ENCODE measurements at regions not wholly inside any gene's neighbourhood (a gene's known extent, or its start where the extent isn't known, plus 50 kb on each side); places are given as distances from the start of the nearest gene placed in this dataset.

DNA sequence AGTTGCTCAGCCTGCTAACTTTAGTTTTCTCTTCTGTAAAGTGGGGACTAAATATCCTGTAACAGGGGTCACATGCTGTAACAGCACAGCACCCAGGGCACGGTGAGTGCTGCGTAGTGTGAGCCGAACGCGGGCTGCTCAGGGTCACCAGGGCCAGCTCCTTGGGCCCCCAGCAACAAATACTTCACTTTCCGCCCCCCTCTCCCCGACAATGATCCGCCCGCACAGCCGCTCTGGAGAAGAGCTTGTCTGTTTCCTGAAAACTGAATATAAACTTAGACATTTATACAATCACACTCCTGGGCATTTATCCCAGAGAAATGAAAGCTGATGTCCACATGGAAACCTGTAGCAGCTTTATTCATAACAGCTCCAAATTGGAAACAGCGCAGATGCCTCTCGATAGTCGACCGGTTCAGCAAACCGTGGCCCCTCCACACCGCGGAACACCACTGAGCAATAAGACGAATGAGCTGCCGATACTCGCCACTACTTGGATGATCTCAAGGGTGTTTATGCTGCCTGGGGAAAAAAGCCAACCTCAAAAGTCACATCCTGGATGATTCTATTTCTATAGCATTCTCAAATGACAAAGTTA, 267.2 kb downstream of the PARN start:
- H3K4me3 ChIP-seq (replicated peaks; ENCODE audit: insufficient read depth, low read length) = no peak overlapping the region
- H3K27ac ChIP-seq (replicated peaks) = no peak overlapping the region
- TF ChIP-seq, protein P1, sequence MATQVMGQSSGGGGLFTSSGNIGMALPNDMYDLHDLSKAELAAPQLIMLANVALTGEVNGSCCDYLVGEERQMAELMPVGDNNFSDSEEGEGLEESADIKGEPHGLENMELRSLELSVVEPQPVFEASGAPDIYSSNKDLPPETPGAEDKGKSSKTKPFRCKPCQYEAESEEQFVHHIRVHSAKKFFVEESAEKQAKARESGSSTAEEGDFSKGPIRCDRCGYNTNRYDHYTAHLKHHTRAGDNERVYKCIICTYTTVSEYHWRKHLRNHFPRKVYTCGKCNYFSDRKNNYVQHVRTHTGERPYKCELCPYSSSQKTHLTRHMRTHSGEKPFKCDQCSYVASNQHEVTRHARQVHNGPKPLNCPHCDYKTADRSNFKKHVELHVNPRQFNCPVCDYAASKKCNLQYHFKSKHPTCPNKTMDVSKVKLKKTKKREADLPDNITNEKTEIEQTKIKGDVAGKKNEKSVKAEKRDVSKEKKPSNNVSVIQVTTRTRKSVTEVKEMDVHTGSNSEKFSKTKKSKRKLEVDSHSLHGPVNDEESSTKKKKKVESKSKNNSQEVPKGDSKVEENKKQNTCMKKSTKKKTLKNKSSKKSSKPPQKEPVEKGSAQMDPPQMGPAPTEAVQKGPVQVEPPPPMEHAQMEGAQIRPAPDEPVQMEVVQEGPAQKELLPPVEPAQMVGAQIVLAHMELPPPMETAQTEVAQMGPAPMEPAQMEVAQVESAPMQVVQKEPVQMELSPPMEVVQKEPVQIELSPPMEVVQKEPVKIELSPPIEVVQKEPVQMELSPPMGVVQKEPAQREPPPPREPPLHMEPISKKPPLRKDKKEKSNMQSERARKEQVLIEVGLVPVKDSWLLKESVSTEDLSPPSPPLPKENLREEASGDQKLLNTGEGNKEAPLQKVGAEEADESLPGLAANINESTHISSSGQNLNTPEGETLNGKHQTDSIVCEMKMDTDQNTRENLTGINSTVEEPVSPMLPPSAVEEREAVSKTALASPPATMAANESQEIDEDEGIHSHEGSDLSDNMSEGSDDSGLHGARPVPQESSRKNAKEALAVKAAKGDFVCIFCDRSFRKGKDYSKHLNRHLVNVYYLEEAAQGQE (IDR thresholded peaks at IDR 0.05; ENCODE audit: insufficient replicate concordance, low read depth) = no peak
- TF ChIP-seq, protein P2, sequence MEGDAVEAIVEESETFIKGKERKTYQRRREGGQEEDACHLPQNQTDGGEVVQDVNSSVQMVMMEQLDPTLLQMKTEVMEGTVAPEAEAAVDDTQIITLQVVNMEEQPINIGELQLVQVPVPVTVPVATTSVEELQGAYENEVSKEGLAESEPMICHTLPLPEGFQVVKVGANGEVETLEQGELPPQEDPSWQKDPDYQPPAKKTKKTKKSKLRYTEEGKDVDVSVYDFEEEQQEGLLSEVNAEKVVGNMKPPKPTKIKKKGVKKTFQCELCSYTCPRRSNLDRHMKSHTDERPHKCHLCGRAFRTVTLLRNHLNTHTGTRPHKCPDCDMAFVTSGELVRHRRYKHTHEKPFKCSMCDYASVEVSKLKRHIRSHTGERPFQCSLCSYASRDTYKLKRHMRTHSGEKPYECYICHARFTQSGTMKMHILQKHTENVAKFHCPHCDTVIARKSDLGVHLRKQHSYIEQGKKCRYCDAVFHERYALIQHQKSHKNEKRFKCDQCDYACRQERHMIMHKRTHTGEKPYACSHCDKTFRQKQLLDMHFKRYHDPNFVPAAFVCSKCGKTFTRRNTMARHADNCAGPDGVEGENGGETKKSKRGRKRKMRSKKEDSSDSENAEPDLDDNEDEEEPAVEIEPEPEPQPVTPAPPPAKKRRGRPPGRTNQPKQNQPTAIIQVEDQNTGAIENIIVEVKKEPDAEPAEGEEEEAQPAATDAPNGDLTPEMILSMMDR (IDR thresholded peaks at IDR 0.05; ENCODE audit: insufficient read depth, low read length) = no peak
- TF ChIP-seq GABPA (IDR thresholded peaks at IDR 0.05; ENCODE audit: low read depth) (no peak), POLR2AphosphoS5 (IDR thresholded peaks at IDR 0.05; ENCODE audit: low read depth) (no peak), SPI1 (IDR thresholded peaks at IDR 0.05; ENCODE audit: borderline replicate concordance, low read depth) (no peak)
- no peak for DNase-seq (ENCODE audit: low read depth in 1 of 2, low spot score in 1 of 2)
- no peaks in the 10 kb centered on the region for H3K27me3 ChIP-seq (ENCODE audit: insufficient read depth, poor library complexity, severe bottlenecking)

DNA sequence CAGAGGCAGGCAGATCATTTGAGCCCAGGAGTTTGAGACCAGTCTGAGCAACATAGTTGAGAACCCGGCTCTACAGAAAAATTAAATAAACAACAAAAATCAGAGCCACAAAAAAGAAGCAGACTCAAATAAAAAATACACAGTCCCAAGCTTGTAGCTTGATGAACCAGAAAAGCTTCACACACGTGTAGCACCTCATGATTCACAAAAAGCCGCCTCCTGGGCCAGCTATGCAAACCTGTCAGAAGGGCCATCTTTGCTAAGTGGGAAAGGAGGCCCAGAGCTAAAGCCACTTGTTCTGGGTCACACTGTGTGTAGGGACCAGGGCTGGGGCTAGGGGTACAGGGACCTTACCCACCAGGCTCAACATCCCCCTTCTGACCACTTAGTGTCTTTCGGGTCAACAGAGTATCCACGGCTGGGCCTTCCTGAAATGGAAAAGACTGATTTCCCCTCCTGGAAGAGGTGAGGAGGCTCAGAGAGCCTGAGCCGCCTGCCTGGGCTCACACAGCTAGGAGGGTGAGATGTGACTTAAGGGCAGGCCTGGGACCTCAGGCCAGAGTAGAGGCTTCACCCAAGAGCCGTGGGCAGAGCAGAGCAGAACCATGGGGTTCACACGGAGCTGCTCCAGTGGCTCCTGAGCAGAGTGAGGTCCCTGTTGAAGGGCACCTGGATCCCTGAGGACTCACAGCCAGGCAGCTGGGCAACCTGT, 269.6 kb downstream of the PARN start:
- DNase-seq (ENCODE audit: low read depth in 1 of 2, low spot score in 1 of 2) = no peak
- H3K27me3 ChIP-seq (ENCODE audit: insufficient read depth, poor library complexity, severe bottlenecking) = no peaks in the 10 kb centered on the region
- no peak overlapping the region for H3K27ac ChIP-seq (replicated peaks)
- H3K4me3 ChIP-seq (replicated peaks; ENCODE audit: insufficient read depth, low read length) = no peak overlapping the region
- no peak for TF ChIP-seq SPI1 (IDR thresholded peaks at IDR 0.05; ENCODE audit: borderline replicate concordance, low read depth)
- no peak for TF ChIP-seq POLR2AphosphoS5 (IDR thresholded peaks at IDR 0.05; ENCODE audit: low read depth)
- no peak for TF ChIP-seq GABPA (IDR thresholded peaks at IDR 0.05; ENCODE audit: low read depth)
- TF ChIP-seq, protein P2 (IDR thresholded peaks at IDR 0.05; ENCODE audit: insufficient read depth, low read length) = no peak
- TF ChIP-seq, protein P1 (IDR thresholded peaks at IDR 0.05; ENCODE audit: insufficient replicate concordance, low read depth) = no peak

DNA sequence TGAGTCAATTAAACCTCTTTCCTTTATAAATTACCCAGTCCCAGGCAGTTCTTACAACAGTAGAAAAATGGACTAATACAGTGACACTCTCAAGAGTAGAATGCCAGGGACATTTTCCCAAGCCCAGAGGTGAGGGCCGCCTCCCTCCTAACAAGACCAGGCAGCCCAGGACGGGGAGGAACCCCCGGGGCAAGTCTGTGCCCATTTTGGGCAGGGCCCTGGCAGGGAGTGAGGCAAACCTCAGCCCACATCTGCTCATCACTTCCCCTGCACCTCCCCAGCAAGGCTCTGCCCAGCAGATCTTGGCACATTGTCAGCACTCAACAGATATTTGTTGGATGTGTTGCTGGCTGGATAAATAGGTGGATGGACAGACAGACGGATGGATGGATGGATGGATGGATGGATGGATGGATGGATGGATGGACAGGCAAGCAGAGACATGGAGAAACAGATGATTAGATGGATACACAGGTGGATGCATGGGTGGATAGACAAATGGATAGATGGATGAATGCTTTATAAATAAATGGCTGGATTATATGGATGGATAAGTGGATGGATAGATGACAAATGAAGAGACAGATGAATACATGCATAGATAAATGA, 271.3 kb downstream of the PARN start:
- Histone ChIP-seq H3K27me3 (ENCODE audit: insufficient read depth, poor library complexity, severe bottlenecking) (no peaks in the 10 kb centered on the region), H3K27ac (replicated peaks) (no peak overlapping the region), H3K4me3 (replicated peaks; ENCODE audit: insufficient read depth, low read length) (no peak overlapping the region)
- DNase-seq (ENCODE audit: low read depth in 1 of 2, low spot score in 1 of 2) = no peak
- TF ChIP-seq POLR2AphosphoS5 (IDR thresholded peaks at IDR 0.05; ENCODE audit: low read depth) (no peak), GABPA (IDR thresholded peaks at IDR 0.05; ENCODE audit: low read depth) (no peak), SPI1 (IDR thresholded peaks at IDR 0.05; ENCODE audit: borderline replicate concordance, low read depth) (no peak)
- TF ChIP-seq, protein P2 (IDR thresholded peaks at IDR 0.05; ENCODE audit: insufficient read depth, low read length) = no peak
- TF ChIP-seq, protein P1 (IDR thresholded peaks at IDR 0.05; ENCODE audit: insufficient replicate concordance, low read depth) = no peak
